A172 (cell line): ENCODE measurements at regions not wholly inside any gene's neighbourhood (a gene's known extent, or its start where the extent isn't known, plus 50 kb on each side); places are given as distances from the start of the nearest gene placed in this dataset.
"Not testable (repeated sequence)": the region's sequence is repeated elsewhere in the genome, so short reads cannot be mapped to it uniquely, and the experiment has no call there.

Source experiments
- DNase-seq: peaks from one replicate; pipeline ENCODE4 v3.0.0-alpha.2; 2015; ENCODE audit warnings: low spot score

DNA sequence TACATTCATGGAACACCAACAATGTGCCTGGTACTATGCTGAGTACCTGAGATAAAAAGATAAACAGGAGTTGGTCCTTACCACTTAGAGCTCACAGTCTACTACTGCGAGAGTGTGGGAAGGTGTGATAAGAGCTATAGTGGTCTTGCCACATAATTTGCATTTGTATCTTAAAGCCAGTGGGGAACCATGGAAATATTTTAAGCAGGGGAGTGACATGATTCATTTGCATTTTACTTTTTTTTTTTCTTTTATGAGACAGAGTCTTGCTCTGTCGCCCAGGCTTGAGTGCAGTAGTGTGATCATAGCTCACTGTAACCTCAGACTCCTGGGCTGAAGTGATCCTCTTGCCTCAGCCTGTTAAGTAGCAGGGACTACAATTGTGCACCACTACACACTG is 53.6 kb downstream of the SRGAP2 start:
- DNase-seq, result not testable (repeated sequence)

DNA sequence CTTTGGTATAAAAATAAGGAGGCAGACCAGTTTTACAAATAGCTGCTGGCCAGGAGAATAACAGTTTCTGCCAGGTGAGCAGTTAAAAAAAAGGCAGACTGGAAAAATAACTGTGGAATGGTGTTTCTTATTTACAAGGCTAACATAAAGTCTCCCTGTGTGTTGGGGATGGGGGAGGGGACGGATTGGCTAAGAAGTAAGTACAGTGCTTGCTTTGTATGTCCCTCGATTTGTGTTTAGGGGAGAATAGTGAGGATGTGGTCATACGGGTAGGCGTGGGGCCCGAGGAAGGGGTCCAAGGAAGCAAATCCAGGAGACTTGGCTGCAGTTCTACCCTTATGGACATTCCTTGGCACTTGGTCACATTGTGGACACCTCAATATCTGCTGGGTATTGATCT is 58.1 kb downstream of the SRGAP2 start:
- DNase-seq, result not testable (repeated sequence)

GRCh38 chr1:206262424-206262823 is 59.1 kb downstream of the SRGAP2 start:
- DNase-seq, result not testable (repeated sequence)

- not testable (repeated sequence) for DNase-seq
These were observed 61.6 kb downstream of the SRGAP2 start for GRCh38 chr1:206264916-206265315.

GRCh38 chr1:206271153-206271552 is 67.8 kb downstream of the SRGAP2 start:
- DNase-seq, result not testable (repeated sequence)

DNA sequence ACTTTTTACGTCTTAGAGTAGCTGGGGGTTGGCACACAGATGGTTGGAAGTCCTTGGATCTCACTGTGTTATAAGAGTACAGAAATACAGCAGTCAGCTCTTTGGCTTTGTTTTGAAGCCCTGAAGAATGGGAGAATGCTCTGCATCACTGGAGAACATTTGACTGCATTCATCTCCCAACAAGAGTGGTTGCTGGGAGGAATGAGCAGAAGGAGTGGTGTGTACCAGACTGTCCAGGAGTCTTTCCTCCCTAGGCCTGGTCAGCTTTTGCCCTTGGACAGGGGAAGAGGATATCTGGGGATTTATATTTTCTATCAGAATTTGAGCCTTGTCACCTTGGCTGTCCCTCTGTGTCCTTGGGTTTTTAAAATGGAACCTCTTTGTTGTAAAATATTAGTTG is 69.8 kb downstream of the SRGAP2 start:
- DNase-seq, result not testable (repeated sequence)

DNA sequence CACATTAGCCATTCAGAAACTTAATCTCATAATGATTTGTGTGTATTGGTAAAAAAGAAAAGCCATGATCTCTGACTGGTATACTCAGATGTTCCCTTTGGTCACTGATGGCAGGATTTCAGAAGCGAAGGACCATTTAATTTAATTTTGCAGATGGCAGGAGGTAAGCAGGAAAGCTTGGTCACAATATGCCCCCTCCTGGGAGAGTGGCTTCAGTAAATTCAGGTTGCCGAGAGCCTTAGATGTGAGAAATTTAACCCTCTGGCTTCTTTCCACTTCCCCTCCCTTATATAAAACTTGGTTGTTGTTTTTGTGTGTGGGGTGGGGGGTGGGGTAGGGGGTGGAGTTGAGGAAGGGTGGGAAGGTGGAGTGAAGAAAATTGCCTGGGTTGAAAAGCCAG is 72.8 kb downstream of the SRGAP2 start:
- not testable (repeated sequence) for DNase-seq

GRCh38 chr1:206278683-206279082 is 75.3 kb downstream of the SRGAP2 start:
- peak; percentile 2 for DNase-seq

GRCh38 chr1:206280683-206281082 is 77.3 kb downstream of the SRGAP2 start:
- DNase-seq, result not testable (repeated sequence)

- DNase-seq, result not testable (repeated sequence)
These were observed 78.7 kb downstream of the SRGAP2 start for GRCh38 chr1:206281912-206282654.

DNA sequence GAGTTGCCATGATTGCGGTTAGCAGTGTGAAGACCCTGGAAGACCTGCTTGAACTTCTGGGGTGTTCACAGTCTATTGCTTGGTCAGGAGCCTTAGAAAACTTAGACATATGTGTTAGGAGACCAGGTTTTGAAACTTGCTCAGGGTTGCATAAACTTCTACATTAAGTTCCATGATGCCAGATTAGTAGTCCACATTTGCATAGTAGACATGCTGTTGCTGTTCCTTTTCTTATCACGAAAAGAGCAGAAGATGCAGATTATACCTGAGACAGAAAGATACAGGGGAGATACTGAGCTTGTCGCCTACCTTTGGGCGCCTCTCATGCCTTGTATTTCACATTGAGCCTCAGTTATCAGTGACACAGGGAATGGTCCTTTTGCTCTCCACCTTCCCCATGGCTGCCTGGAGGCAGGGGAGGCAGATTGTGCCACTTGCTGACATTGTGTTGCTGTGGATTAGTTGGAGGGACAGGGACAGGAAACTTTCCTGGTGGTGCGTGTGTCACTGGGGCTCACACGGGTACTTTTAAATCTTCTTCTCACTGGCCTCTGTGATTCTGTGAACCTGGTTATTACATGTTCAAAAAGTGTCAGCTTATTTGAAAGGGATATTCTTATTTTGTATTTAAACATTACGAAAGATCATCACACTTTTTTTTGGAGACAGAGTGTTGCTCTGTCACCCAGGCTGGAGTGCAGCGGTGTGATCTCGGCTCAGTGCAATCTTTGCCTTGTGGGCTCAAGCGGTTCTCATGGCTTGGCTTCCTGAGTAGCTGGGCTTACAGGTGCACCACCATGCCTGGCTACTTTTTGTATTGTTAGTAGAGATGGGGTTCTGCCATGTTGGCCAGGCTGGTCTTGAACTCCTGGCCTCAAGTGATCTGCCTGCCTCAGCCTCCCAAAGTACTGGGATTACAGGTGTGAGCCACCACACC is 82.0 kb downstream of the SRGAP2 start:
- DNase-seq, result not testable (repeated sequence)

DNA sequence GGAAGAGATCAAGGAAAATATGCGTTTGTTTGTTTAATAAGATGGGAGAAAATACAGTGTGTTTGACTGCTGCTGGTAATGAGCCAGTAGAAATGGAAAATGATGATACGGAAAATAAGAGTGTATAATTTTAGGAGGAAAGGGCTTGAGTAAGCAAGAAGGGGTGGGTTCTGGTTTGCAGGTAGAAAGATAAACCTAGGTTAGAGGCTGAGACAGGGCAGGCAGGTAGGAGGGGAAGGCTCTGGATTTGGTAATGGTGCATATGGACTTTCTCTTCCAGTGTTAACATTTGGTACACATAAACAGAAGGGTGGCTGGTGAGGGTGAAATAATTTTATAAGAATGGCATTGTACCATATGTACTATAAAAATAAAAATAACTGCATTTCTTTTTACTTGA is 84.4 kb downstream of the SRGAP2 start:
- not testable (repeated sequence) for DNase-seq

DNA sequence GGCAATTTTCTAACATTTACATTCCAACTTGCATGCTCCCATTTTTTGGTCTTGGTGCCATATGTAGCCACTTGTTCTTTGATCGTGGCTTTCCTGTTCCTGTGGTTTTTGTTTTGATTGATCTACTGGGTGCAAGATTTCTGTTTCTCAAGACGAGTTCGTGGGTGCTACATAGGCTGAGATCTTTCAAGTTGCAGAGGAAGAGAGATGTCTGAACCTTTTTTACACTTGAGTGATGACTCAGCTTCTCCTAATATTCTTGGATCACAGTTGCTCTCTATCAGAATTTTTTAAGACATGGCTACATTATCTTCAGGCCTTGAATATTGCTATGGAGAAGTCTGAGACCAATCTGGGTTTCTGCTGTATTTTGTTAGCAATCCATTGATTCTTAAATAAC is 85.1 kb downstream of the SRGAP2 start:
- DNase-seq, result not testable (repeated sequence)

GRCh38 chr1:206297145-206298031 is 94.0 kb downstream of the SRGAP2 start:
- DNase-seq, result not testable (repeated sequence)

DNA sequence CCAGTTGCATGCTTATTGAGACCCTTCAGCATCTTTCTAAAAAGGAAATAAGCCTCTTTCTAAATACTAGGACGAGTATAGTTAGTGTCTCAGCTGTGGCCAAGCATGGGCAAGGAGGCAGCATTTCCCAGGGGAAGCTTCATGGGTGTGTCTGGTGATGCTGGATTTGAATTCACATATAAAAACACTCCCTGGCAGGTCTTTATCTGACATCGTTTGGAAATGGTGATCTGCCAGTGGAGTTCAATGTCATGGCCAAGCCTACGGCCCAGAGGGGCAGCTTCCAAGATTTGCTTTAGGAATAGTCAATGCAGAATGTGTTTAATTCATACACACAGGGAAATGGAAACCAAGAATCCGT is 94.7 kb downstream of the SRGAP2 start:
- DNase-seq, result not testable (repeated sequence)

GRCh38 chr1:206299181-206299791 is 95.9 kb downstream of the SRGAP2 start:
- not testable (repeated sequence) for DNase-seq

DNA sequence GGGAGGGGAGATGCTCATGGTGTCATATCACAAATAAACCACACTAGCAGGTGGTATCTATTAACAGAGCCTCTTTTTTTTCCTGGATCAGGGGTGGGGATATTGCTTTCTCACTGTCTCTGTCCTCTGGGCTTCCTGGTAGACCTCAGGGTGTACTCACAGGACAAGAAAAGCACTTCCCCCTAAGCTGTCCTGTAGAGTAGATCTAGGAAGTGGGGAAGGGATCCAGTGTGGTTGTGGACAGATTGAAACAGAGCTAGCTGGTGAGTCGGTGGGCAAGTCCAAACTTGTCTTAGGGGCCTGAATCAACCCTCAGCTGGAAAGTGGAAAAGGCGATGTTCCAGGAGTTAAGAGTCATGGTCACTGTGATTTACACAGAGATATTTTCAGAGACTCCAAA is 96.6 kb downstream of the SRGAP2 start:
- not testable (repeated sequence) for DNase-seq

DNA sequence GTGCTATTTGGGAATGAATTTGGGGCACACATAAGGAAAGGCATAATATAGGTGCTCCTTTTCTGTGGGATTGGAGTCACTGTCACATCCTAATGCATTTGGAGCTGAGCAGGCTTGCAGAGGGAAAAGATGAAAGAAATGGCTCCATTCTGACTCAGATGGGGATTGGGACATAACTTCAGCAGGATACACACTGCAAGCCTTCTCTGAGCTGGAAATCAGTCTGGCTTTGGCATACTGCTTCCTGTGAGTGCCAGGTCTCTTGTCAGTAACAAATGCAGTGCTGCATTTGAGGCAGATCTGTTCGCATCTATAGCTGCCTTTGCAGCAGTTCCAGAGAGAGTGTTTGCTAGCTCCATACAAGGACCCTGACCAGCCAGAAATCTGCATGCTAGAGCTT is 98.7 kb downstream of the SRGAP2 start:
- not testable (repeated sequence) for DNase-seq

- DNase-seq, result not testable (repeated sequence)
These were observed 104.1 kb downstream of the SRGAP2 start for GRCh38 chr1:206307442-206307841.

- not testable (repeated sequence) for DNase-seq
These were observed 107.6 kb downstream of the SRGAP2 start for GRCh38 chr1:206310948-206311347.

GRCh38 chr1:206311611-206312273 is 108.4 kb downstream of the SRGAP2 start:
- DNase-seq, result not testable (repeated sequence)
